ENCODE measurements at regions not wholly inside any gene's neighbourhood (a gene's known extent, or its start where the extent isn't known, plus 50 kb on each side); places are given as distances from the start of the nearest gene placed in this dataset.

DNA sequence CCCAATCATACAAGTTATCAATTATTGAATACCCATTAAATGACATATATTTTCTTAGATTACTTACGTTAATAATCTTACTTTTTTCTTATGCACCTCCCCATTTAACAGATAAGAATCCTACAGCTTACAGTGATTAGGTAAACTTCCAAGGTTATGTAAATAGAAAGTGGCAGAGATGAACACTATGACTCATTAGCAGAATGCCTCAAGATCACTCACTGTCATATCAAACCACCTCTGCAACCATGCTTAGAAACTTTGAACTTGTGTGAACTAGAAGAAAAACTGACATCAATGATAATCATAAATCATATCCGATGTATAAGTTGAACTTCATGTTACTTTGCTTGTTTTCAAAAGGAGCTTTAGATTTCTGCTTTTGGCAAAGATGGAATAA is 911.6 kb upstream of the ARPP21 start:
- no peak for TF ChIP-seq POLR2A (IDR thresholded peaks at IDR 0.05; ENCODE audit: low read length)
- no peak for TF ChIP-seq GATA1 (IDR thresholded peaks at IDR 0.05; ENCODE audit: low read depth, low read length)
